ENCODE measurements at regions not wholly inside any gene's neighbourhood (a gene's known extent, or its start where the extent isn't known, plus 50 kb on each side); places are given as distances from the start of the nearest gene placed in this dataset.

GRCh38 chr11:27213232-27213660 lies 149.8 kb downstream of the CCDC34 start:
- DNase-seq: no peak

DNA sequence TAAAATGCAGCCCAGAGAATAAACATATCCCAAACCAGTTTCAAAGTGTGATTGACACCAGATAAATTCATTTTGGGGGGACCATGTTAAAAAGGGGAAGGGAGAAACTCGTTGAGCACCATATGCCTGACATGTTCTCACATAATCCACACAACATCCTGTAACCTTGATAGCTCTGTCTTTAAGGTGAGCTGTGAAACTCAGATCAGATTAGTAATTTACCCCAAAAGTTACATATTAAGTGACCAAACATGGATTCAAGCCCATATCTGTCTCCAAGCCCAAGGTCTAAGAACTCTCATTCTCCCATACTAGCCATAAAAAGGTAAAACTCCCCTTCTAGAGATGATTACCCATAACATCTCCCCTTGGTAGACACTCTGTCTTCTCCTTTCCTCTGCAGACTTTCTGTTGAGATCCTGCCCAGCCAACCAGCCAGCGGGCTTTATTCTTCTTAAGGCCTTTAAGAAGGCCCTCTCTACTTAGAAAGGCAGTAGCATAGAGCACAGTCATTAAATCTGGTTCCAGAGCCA lies 150.7 kb downstream of the CCDC34 start:
- DNase-seq: no peak

DNA sequence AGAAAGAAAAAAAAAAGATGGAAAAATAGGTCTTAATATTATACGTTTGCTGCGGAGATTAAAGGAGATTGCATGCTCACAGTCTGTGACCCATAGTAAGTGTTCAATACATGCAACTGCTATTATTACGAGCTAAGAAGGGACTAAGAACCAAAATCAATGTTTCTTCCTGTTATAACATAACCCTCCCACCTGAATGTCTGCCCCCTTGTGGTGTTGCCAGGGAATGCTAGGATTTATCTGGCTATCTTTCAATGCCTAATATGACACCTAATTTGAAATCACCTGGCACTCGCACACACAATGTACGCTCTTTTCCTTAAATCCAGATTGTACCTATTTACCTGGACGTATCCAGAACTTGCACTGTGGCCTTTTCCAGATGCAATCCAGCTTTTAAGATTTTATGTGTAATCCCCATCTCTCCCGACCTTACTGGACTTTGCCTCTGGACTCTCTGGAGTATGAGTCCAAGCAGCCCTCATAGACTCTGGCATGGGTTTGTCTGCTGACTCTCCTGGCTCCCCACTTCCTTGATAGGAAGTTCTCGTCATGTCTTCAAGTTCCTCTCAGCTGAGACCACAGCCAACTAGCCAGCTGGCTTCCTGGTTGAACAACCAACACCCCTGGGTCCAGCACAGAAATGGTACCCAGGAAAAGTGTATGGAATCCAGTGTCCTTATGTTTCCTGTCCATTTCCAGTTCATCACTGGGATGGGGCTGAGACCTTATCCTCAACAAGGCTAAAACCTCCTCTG lies 151.5 kb downstream of the CCDC34 start:
- DNase-seq: no peak

DNA sequence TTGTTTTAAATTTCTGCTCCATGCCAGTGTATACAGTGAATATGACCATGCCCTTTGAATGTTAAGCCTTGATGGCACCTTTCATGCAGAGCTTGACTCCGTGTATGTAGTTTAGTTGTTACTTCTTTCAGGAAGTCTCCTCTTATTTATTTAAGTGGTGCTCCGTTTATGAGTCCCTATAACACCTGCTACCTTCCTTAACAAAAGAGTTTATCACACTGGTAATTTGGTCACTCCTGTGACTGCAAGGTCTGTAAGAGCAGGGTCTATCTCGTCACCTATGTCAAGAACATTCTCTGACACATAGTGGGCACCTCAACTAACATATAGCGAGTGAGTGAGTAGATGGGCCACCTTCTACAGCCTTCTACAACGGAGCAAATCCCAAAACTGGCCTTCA lies 152.5 kb downstream of the CCDC34 start:
- no peak for DNase-seq

DNA sequence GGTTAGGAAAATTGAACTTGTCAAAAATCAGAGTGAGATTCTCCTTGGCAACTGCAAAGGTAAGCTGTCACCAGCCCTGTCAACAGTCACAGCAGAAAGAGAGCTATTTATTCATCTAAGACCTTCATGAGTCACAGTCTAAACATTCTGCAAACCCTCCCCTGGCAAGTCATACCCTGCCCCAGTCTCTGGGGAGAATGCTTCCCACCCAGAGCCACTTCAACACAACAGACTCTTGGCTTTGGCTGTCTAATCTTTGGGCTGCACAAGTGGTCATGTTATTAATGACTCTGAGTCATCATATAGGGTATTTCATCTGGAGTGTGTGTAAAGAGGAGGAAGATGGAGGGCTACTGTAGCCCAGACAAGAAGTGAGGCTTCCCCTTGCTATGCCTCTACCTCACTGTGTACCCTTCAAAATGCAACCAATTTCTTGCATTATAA lies 153.4 kb downstream of the CCDC34 start:
- no peak for DNase-seq

GRCh38 chr11:27208846-27209245 lies 154.2 kb downstream of the CCDC34 start:
- DNase-seq: no peak

GRCh38 chr11:27207025-27207650 lies 155.9 kb downstream of the CCDC34 start:
- no peak for DNase-seq

GRCh38 chr11:27205779-27206570 lies 157.0 kb downstream of the CCDC34 start:
- no peak for DNase-seq

- DNase-seq: no peak
Measured at GRCh38 chr11:27205250-27205649, 157.8 kb downstream of the CCDC34 start.

DNA sequence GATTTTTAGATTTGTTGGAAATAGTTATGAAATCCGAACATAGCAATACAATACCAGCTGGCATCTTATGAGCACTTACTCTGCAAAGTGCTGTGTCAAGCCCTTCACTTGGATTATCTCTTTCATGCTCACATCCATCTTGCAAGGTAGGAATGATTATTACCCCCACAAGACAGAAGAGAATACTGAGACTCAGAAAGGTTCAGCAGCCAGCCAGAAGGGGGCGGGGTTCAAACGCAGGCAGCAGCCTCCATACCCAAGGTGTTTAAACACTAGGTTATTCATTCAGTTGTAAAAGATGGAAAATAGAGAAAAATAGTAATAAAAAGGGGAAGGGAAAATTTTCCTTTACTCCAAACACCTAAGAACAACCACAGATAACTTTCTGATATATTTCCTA lies 158.5 kb downstream of the CCDC34 start:
- no peak for DNase-seq

DNA sequence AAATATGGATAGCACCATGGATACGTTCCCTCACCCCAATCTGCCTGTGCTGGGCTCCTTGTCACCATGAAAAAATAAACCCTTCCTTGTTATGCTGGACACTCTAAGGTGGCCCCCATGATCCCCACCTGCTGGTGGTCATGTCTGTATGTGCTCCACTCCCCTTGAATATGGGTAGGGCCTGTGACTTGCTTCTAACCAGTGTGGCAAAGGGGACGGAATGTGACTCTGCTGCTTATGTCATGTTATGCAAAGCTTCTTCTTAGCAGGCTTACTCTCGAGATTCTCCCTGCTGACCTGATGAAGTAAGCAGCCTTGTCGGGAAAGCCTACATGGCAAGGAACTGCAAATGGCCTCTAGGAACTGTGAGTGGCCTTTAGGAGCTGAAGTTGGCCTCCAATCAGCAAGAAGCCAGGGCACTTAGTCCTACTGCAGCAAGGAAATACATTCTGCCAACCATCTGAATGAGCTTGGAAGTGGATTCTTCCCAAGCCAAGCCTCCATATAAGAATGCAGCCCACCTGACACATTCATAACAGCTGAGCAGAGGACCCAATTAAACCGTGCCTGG lies 159.9 kb downstream of the CCDC34 start:
- DNase-seq: no peak

DNA sequence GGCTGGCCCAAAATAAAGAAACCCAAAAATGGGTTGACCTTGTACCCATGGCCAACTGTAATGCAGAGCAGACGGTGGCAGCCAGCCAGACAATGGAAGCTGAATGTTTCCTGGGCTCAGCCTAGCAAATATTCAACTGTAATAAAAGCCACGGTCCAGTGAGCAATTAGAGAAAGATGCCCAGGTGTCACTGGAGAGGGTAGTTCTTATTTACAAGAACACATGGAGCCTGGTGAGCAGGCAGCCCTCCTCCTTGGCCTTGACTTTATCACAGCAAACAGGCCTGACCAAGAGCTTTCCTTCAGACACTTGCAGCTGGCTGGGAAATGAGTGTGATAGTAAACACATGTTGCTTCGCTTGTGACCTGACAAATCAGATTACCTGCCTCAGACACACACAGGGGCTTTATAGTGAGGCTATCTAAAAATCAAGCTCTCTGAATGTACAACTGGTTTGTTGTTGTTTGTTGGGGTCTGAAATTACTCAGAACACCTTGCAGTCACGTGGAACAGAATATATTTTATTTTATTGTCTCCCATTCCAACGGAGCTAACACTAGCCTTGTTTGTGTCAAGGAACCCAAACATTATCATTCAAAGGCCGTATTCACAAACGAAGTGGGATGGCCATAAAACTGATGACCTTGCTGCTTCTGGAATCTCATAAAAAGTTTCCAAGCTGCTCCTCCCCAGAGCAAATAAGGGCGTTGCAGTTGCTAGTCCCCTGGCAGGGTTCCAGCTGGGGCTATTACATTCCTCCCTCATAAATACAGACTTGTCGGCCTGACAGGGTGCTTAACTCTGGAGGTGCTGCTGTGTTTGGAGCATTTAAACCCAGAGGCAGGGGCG lies 161.1 kb downstream of the BBOX1 start:
- no peak for DNase-seq

DNA sequence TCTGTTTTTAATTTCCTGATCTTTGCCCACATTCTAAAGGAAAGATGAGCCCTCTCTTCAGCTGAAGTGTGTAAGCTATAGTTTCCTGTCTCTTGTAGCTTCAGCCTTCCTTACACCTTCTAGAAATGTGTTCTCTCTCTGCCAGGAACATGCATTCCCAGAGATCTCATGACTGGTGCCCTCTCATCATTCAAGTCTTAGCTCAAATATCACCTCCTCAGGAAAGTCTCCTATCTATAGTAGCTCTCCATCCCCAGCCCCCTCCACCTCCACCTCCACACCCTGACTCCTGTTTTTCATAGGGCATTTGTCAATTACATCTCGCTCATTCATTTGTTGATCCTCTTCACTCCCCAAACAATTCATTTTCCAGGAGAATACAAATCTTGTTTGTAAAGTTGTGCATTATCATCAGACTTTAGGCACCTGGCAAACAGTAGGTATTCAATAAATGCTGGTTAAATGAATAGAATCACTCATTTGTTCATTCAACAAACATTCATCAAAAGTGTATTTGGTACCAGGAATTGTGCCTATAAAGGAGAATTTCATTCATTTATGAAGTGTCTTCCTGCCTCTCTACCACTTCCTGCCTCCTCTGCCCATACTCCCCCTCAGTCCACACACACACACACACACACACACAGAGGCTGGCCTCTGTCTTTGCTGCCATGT lies 160.3 kb downstream of the BBOX1 start:
- DNase-seq: no peak

DNA sequence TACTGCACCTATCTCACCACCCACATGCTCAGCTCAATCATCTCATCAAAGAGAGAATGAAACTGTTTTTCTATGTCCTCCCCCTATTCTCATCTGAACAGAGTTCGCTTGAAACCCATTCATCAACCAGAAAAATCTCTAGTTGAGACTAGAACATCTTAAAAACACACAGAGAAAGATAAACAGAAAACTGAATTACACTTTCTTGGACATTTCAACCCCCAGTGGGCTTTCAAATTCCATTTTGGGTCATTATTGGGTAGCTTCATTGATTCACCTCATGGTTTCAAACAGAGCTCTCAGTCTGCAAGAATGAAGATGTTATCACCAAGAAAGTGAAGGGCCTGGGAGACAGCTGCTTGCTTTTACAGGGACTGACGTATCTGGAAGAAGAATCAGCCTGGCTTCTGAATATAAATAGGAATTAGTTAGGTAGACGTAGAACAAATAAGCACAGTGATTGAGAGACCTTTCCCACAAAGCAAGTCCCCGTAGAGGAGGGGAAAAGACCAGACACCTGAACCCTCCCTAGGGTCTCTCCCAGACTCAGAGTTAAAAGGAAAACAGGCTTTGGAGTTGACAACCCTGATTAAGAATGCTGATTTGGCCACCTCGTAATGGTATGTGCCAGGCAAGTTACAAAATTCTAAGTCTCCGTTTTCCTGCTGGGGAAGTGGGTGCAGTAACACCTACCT lies 155.7 kb downstream of the BBOX1 start:
- no peak for DNase-seq

- no peak for DNase-seq
Measured at GRCh38 chr11:27195837-27196202, 155.2 kb downstream of the BBOX1 start.

GRCh38 chr11:27194976-27195375 lies 154.4 kb downstream of the BBOX1 start:
- no peak for DNase-seq

GRCh38 chr11:27193434-27194225 lies 153.0 kb downstream of the BBOX1 start:
- no peak for DNase-seq

DNA sequence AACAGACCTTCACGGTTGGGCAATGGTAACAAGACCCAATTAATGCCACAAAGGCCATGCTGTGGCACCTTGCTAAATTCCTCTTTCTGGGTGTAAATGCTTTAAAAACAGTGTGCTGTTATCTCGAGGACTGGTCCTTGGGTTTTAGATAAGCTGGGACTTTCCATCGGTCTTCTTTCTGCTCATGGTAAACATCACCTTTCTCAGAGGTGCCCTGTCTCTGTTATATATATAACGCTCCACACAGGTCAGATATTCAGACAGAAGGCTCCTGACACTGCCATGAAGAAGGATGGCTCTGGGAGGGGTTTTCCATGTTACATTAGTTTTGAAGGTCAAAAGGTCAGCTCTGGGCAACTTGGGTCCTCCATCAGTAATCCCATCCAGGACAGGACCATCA lies 151.6 kb downstream of the BBOX1 start:
- no peak for DNase-seq

- no peak for DNase-seq
Measured at GRCh38 chr11:27191639-27192038, 151.0 kb downstream of the BBOX1 start.

GRCh38 chr11:27188696-27189095 lies 148.1 kb downstream of the BBOX1 start:
- no peak for DNase-seq
